NCI-H2196 (cell line): ENCODE measurements at regions not wholly inside any gene's neighbourhood (a gene's known extent, or its start where the extent isn't known, plus 50 kb on each side); places are given as distances from the start of the nearest gene placed in this dataset.

Experiments used
- DNase-seq: peaks from one replicate; lab custom pipeline; 2025; ENCODE audit not compliant: unreplicated experiment; lab: John Stamatoyannopoulos, UW

GRCh38 chr15:58269455-58270414 lies 131.6 kb downstream of the AQP9 start:
- peak; percentile 54 for DNase-seq

- no peak for DNase-seq
Observed at GRCh38 chr15:58271410-58271809, 133.2 kb downstream of the AQP9 start.

- no peak for DNase-seq
Observed at GRCh38 chr15:58273104-58273503, 134.9 kb downstream of the AQP9 start.

- DNase-seq = no peak
Observed at GRCh38 chr15:58274885-58275284, 136.7 kb downstream of the AQP9 start.

GRCh38 chr15:58275785-58276184 lies 137.6 kb downstream of the AQP9 start:
- DNase-seq = no peak

GRCh38 chr15:58276924-58277323 lies 138.7 kb downstream of the AQP9 start:
- no peak for DNase-seq

- no peak for DNase-seq
Observed at GRCh38 chr15:58277333-58277732, 139.2 kb downstream of the AQP9 start.

- no peak for DNase-seq
Observed at GRCh38 chr15:58279106-58279505, 140.9 kb downstream of the AQP9 start.

- DNase-seq = no peak
Observed at GRCh38 chr15:58279654-58280053, 141.5 kb downstream of the AQP9 start.

- DNase-seq = no peak
Observed at GRCh38 chr15:58282060-58282708, 144.0 kb downstream of the AQP9 start.

GRCh38 chr15:58283302-58283701 lies 145.1 kb downstream of the AQP9 start:
- DNase-seq = no peak

- DNase-seq = no peak
Observed at GRCh38 chr15:58284293-58284692, 146.1 kb downstream of the AQP9 start.

- DNase-seq = no peak
Observed at GRCh38 chr15:58285212-58285920, 146.4 kb upstream of the LIPC start.

- no peak for DNase-seq
Observed at GRCh38 chr15:58285921-58286278, 145.9 kb upstream of the LIPC start.

- DNase-seq = no peak
Observed at GRCh38 chr15:58286523-58286922, 145.3 kb upstream of the LIPC start.

- no peak for DNase-seq
Observed at GRCh38 chr15:58287891-58288290, 143.9 kb upstream of the LIPC start.

GRCh38 chr15:58288592-58288991 lies 143.2 kb upstream of the LIPC start:
- DNase-seq = no peak

- DNase-seq = no peak
Observed at GRCh38 chr15:58291848-58292247, 139.9 kb upstream of the LIPC start.

- no peak for DNase-seq
Observed at GRCh38 chr15:58292751-58293175, 139.0 kb upstream of the LIPC start.

GRCh38 chr15:58293622-58294550 lies 137.9 kb upstream of the LIPC start:
- peak; percentile 52 for DNase-seq
